ENCODE measurements at regions not wholly inside any gene's neighbourhood (a gene's known extent, or its start where the extent isn't known, plus 50 kb on each side); places are given as distances from the start of the nearest gene placed in this dataset.

DNA sequence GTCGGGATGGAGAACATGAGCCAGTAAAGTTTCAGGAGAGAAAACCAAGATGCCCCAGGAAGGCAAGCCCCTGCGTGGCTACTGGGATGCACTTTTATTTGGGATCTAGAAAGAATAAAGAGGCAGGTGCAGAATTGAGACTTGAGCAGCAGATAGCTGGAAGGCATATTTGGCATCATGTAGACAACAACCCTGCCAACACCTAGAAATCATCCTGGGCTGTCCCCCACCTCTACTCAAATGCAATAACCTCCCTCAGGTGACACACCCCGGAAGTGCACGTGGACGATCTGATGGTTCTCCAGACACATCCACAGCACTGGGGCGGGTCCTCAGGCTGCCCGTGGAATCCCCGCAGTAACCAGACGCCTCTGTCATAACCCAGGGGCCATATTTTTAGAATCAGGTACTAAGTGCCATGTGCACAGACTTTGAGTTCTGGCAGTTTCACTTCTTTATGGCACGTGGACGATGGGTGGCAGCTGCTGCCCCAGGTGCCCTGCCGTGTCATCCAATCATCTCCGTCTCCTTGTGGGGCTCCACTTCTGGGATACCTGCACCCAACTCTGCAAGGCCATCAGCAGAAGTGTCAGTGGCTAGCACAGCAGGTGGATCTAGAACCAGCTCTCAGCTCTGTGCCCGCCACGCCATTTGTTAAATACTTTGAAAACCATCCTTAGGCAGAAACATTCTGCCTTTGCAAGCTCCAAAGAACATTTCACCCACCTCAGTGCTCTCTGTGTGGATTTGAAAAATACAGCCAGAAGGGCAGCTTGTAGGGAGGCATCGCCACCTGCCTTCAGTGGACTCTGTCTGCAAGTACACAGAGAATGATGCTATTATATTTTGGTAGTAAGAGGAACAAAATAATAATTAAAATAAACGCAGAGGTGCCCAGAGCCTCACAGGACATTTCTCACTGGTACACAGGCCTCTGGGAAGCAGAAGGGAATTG, 771.7 kb upstream of the TMEM132C start (continued):
- TF ChIP-seq, protein P1, sequence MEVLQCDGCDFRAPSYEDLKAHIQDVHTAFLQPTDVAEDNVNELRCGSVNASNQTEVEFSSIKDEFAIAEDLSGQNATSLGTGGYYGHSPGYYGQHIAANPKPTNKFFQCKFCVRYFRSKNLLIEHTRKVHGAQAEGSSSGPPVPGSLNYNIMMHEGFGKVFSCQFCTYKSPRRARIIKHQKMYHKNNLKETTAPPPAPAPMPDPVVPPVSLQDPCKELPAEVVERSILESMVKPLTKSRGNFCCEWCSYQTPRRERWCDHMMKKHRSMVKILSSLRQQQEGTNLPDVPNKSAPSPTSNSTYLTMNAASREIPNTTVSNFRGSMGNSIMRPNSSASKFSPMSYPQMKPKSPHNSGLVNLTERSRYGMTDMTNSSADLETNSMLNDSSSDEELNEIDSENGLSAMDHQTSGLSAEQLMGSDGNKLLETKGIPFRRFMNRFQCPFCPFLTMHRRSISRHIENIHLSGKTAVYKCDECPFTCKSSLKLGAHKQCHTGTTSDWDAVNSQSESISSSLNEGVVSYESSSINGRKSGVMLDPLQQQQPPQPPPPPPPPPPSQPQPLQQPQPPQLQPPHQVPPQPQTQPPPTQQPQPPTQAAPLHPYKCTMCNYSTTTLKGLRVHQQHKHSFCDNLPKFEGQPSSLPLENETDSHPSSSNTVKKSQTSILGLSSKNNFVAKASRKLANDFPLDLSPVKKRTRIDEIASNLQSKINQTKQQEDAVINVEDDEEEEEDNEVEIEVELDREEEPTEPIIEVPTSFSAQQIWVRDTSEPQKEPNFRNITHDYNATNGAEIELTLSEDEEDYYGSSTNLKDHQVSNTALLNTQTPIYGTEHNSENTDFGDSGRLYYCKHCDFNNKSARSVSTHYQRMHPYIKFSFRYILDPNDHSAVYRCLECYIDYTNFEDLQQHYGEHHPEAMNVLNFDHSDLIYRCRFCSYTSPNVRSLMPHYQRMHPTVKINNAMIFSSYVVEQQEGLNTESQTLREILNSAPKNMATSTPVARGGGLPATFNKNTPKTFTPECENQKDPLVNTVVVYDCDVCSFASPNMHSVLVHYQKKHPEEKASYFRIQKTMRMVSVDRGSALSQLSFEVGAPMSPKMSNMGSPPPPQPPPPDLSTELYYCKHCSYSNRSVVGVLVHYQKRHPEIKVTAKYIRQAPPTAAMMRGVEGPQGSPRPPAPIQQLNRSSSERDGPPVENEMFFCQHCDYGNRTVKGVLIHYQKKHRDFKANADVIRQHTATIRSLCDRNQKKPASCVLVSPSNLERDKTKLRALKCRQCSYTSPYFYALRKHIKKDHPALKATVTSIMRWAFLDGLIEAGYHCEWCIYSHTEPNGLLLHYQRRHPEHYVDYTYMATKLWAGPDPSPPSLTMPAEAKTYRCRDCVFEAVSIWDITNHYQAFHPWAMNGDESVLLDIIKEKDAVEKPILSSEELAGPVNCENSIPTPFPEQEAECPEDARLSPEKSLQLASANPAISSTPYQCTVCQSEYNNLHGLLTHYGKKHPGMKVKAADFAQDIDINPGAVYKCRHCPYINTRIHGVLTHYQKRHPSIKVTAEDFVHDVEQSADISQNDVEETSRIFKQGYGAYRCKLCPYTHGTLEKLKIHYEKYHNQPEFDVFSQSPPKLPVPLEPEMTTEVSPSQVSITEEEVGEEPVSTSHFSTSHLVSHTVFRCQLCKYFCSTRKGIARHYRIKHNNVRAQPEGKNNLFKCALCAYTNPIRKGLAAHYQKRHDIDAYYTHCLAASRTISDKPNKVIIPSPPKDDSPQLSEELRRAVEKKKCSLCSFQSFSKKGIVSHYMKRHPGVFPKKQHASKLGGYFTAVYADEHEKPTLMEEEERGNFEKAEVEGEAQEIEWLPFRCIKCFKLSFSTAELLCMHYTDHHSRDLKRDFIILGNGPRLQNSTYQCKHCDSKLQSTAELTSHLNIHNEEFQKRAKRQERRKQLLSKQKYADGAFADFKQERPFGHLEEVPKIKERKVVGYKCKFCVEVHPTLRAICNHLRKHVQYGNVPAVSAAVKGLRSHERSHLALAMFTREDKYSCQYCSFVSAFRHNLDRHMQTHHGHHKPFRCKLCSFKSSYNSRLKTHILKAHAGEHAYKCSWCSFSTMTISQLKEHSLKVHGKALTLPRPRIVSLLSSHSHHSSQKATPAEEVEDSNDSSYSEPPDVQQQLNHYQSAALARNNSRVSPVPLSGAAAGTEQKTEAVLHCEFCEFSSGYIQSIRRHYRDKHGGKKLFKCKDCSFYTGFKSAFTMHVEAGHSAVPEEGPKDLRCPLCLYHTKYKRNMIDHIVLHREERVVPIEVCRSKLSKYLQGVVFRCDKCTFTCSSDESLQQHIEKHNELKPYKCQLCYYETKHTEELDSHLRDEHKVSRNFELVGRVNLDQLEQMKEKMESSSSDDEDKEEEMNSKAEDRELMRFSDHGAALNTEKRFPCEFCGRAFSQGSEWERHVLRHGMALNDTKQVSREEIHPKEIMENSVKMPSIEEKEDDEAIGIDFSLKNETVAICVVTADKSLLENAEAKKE (CRISPR knock-in tag; IDR thresholded peaks at IDR 0.05), result no peak
- TF ChIP-seq, protein P2, sequence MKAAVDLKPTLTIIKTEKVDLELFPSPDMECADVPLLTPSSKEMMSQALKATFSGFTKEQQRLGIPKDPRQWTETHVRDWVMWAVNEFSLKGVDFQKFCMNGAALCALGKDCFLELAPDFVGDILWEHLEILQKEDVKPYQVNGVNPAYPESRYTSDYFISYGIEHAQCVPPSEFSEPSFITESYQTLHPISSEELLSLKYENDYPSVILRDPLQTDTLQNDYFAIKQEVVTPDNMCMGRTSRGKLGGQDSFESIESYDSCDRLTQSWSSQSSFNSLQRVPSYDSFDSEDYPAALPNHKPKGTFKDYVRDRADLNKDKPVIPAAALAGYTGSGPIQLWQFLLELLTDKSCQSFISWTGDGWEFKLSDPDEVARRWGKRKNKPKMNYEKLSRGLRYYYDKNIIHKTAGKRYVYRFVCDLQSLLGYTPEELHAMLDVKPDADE (IDR thresholded peaks at IDR 0.05), result no peak
- TF ChIP-seq JUNB (IDR thresholded peaks at IDR 0.05; ENCODE audit: unreplicated experiment), result no peak
- TF ChIP-seq, protein P3, sequence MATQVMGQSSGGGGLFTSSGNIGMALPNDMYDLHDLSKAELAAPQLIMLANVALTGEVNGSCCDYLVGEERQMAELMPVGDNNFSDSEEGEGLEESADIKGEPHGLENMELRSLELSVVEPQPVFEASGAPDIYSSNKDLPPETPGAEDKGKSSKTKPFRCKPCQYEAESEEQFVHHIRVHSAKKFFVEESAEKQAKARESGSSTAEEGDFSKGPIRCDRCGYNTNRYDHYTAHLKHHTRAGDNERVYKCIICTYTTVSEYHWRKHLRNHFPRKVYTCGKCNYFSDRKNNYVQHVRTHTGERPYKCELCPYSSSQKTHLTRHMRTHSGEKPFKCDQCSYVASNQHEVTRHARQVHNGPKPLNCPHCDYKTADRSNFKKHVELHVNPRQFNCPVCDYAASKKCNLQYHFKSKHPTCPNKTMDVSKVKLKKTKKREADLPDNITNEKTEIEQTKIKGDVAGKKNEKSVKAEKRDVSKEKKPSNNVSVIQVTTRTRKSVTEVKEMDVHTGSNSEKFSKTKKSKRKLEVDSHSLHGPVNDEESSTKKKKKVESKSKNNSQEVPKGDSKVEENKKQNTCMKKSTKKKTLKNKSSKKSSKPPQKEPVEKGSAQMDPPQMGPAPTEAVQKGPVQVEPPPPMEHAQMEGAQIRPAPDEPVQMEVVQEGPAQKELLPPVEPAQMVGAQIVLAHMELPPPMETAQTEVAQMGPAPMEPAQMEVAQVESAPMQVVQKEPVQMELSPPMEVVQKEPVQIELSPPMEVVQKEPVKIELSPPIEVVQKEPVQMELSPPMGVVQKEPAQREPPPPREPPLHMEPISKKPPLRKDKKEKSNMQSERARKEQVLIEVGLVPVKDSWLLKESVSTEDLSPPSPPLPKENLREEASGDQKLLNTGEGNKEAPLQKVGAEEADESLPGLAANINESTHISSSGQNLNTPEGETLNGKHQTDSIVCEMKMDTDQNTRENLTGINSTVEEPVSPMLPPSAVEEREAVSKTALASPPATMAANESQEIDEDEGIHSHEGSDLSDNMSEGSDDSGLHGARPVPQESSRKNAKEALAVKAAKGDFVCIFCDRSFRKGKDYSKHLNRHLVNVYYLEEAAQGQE (IDR thresholded peaks at IDR 0.05; ENCODE audit: unreplicated experiment), result no peak
- no peak for TF ChIP-seq EZH2phosphoT487 (IDR thresholded peaks at IDR 0.05; ENCODE audit: unreplicated experiment)
- TF ChIP-seq, protein P4, sequence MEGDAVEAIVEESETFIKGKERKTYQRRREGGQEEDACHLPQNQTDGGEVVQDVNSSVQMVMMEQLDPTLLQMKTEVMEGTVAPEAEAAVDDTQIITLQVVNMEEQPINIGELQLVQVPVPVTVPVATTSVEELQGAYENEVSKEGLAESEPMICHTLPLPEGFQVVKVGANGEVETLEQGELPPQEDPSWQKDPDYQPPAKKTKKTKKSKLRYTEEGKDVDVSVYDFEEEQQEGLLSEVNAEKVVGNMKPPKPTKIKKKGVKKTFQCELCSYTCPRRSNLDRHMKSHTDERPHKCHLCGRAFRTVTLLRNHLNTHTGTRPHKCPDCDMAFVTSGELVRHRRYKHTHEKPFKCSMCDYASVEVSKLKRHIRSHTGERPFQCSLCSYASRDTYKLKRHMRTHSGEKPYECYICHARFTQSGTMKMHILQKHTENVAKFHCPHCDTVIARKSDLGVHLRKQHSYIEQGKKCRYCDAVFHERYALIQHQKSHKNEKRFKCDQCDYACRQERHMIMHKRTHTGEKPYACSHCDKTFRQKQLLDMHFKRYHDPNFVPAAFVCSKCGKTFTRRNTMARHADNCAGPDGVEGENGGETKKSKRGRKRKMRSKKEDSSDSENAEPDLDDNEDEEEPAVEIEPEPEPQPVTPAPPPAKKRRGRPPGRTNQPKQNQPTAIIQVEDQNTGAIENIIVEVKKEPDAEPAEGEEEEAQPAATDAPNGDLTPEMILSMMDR (conservative IDR thresholded peaks at IDR 0.05; ENCODE audit: low read depth in 2 of 2), result no peak
- TF ChIP-seq NANOG (IDR thresholded peaks at IDR 0.05; ENCODE audit: borderline replicate concordance), result no peak
- TF ChIP-seq CREB1 (CRISPR knock-in tag; IDR thresholded peaks at IDR 0.05; ENCODE audit: low read depth), result no peak
